ENCODE measurements at regions not wholly inside any gene's neighbourhood (a gene's known extent, or its start where the extent isn't known, plus 50 kb on each side); places are given as distances from the start of the nearest gene placed in this dataset.
"Not testable (repeated sequence)": the region's sequence is repeated elsewhere in the genome, so short reads cannot be mapped to it uniquely, and the experiment has no call there.

DNA sequence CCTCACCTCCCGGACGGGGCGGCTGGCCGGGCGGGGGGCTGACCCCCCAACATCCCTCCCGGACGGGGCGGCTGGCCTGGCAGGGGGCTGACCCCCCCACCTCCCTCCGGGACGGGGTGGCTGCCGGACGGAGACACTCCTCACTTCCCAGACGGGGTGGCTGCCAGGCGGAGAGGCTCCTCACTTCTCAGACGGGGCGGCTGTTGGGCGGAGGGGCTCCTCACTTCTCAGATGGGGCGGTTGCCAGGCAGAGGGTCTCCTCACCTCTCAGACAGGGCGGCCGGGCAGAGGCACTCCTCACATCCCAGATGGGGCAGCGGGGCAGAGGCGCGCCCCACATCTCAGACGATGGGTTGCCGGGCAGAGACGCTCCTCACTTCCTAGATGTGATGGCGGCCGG lies 1280.7 kb upstream of the SEL1L start:
- DNase-seq (ENCODE audit: low read depth) = not testable (repeated sequence)

DNA sequence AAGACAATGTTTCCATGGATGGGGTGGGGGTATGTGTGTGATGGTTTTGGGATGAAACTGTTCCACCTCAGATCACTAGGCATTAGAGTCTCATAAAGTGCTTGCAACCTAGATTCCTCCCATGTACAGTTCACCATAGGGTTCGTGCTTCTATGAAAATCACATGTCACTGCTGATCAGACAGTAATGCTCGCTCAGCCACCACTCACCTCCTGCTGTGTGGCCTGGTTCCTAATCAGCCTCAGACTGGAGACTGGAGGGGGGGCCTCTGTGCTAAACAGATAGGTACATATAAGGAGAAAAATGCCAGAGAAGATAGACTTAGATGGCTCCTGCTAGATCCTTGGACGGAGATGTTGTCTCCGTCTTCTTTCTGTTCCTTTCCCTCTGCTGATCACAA lies 1296.9 kb upstream of the SEL1L start:
- DNase-seq (ENCODE audit: low read depth) = no peak

DNA sequence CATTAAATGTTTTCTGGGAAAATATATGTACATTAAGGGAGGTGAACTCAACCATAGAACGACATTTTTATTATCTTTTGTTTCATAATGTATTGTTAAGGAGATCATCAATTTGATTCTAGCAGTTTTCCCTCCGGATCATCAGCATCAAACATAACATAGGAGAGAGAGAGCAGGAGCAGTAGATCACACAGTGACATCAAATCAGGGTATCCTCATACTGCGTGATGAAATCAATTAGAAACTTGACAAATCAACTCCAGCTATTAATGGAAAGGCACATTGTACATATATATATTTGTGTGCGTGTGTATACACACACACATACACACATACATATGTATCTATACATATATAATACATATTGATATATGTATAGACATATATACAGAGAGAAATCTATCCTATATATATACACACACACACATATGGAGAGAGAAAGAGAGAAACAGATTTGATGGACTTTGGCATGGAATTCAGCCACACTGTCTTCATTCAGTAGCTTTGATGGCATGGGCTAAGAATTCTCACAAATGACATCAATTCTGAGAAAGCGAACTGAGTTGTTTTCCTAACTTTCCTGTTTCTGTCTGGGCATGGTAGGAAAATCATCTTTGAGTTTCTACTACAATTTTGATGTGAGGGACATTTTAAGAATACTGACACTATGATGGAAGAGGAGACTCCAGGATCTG lies 1302.8 kb upstream of the SEL1L start:
- no peak for DNase-seq (ENCODE audit: low read depth)

DNA sequence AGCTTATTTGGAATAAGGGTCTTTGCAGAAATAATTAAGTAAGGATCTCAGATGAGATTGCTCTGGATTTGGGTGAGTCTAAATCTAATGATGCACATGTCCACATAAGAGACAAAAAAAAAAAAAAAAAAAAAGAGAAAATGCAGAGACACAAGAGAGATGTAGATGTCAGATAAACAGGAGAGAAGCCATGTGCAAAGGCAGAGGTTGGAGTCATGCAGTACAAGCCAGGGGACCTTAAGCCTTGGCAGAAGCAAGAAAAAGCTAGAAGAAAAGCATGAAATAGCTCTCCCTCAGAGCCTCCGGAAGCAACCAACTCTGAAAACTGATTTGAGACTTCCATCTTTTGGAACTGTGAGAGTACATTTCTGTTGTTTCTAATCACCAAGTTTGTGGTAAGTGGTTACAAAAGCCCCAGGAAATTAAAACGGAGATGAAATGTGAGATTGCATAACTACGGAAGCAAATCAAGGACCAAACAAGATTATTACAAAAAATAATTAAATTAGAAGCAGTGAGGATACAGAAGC lies 1304.0 kb upstream of the SEL1L start:
- DNase-seq (ENCODE audit: low read depth) = no peak

DNA sequence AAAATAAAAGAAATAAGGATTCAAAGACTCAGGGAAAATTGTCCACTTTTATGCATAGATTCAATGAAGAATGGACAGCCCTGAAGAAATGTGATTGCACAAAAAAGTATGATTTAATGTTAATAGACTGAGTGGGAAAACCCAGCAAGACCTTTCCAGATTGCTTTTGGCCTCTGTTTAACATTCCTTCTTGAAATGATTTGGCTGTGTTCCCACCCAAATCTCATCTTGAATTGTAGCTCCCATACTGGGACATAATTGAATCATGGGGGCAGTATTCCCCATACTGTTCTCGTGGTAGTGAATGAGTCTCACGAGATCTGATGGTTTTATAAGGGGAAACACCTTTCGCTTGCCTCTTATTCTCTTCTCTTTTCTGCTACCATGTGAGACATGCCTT lies 1316.9 kb upstream of the SEL1L start:
- DNase-seq (ENCODE audit: low read depth) = no peak

DNA sequence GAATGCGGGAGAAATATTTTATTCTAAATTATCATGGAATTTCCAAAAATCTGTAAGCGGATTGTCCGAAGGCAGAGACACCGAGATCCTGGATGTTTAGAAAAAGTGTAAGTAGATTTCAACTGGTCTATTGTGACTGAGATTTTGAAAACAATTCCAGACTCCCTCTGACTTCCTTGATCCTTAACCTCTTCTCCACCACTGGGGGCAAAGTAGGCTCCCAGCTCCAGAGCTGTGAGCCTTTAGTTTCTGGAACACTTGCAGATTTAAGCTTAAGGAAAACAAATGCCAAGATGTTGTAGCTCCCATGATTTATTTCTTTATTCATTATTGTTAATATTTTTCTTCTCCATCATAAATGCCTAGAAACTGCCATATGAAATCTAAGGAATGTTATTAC lies 1320.5 kb upstream of the SEL1L start:
- DNase-seq (ENCODE audit: low read depth) = no peak

DNA sequence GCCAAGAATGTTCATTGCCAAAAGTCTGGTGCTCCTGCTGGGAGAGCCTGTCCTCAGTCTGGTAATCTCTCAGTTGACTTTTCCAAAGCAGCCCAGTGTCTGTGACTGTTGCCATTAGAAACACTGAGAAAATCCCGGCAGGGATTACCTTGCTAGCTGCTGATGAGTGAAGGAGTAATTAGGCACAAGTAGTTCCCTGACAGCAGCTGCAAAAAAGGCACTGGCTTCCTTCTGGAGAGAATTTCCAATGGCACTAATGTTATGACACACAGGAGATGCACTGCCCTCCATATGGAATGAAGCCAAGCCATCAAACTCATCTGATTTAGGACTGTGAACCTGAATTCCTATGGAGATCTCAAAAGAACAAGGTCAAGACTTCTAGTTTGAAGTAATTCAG lies 1321.2 kb upstream of the SEL1L start:
- DNase-seq (ENCODE audit: low read depth) = no peak

DNA sequence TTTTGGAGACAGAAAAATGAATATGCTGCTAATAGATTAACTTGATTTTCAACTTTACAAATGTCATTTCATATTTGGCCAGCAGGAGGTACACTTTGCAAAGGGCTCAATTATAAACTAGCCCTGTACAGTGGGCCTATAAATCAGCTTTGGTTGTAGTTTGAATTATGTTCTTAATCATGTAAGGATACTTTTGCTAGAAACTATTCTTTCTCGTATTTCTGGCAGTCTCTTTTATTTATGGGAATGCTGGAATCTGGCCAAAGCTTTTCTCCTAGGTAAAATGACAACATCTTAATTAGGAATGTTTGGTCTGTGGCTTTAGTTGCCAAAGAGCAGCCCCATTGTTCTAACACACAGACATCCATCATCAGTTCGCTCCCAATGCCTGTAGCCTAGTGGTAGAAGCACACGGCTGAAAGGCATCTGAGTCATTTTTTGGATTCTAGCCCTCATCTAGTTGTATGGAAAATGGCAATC lies 1322.3 kb upstream of the SEL1L start:
- DNase-seq (ENCODE audit: low read depth) = no peak

DNA sequence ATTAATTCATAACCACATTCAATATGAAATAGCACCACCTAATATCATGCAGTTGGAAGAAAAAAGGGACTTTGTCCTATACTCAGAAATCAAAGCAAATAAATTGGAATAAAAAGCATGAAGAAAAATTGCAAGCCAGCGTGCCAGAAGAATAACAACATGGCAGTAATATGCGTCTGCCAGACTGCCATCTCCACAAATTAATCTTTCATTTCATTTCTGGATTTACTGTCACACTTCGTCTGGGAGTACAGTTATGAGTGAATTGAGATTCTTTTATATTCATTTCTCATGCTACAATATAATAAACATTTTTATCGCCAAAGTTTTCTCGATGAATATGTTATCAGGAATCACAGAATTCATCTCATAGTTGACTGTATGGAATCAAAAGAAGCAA lies 1327.7 kb upstream of the SEL1L start:
- no peak for DNase-seq (ENCODE audit: low read depth)

DNA sequence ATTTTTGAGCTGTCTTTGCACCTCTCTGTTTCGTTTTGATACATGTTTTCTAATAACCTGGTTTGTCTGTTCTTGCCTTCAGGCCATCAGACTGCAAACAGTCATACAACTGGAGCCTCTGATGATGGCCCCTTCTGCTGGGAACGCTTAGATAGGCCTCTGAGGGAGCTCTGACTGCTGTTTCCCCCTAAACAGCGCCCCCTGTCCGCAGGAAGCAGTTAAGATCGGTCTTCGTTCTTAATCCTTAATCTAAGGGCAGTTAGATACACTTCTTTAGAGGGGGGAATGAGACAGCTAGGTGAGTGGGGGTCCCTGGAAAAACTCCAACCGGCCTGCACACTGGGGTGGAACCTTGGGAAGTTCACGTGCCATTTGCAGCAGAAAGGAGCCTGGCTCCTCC lies 1338.8 kb upstream of the SEL1L start:
- no peak for DNase-seq (ENCODE audit: low read depth)

DNA sequence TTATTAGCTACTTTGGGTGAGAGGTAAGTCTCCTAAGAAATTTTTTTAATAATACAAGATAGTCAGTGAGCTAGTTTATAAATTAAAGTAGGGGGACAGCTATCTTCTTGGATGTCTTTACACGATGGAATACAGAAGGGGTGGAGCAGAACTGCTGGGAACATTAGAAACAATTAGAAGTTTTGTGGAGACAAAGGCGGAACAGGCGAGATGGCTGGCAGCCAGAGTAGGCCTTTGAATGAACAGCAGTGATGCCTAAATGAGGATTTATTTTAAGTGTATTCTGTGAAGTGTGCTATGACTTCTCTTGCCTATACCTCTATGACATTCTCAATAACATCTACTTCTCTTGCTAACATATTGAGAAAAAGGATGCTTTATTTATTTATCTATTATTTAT lies 1345.3 kb upstream of the SEL1L start:
- DNase-seq (ENCODE audit: low read depth) = no peak

DNA sequence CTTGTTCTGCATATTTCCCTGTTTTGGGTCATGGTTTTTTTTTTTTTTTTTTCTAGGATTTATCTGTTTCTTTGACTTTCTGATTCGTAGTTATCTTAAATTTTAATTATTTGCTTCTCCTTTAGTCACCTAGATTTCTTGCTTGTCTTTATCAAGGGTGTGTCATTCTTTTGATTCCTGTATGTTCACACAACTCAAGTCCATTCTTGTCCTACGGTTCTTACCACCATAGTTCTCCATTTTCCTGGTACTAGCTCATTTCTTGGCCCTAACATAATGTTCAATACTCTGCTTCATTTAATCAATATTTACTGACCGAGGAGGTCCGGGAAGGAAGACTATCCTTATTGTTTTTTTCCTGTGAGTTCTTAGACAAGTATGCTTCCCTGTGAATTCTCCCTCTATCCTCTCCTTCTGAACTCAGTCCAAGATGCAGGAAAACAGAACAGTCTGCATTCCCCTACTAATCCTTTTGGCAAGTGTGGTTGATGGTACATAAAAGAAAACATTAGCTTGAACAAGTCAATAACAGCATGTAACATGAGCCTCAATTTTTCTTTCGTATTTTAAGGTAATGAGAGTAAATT lies 1346.4 kb upstream of the SEL1L start:
- no peak for DNase-seq (ENCODE audit: low read depth)

DNA sequence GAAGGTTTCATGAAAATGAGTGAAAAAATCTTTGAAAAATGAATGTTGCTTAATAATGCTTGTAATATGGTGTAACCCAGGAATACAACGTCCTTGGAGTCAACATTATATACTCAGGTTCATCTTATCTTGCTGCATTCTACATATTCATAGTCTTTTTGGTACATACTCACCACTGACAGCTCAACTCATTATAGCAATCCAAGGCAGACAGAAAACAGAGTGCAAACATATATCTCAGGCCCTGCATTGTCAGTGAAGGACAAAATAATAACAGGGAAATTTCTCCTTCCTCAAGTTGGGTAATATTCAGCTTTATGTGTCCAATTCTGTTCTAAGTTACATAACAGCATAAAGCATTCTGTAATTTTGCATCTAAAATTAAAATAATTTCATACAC lies 1353.0 kb upstream of the SEL1L start:
- no peak for DNase-seq (ENCODE audit: low read depth)

DNA sequence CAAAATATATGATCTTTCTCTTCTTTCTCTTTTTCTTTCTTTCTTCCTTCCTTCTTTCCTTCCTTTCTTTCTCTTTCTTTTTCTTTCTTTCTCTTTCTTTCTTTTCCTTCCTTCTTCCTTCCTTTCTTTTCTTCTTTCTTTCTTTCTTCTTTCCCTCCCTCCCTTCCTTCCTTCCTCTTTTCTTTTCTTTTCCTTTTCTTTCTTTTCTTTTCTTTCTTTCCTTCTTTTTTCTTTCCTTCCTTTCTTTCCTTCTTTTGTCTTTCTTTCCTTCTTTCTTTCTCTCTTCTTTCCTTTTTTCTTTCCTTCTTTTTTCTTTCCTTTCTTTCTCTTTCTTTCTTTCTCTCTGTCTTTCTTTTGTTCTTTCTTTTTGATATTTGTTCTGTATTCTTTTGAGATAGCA lies 1356.0 kb upstream of the SEL1L start:
- no peak for DNase-seq (ENCODE audit: low read depth)

DNA sequence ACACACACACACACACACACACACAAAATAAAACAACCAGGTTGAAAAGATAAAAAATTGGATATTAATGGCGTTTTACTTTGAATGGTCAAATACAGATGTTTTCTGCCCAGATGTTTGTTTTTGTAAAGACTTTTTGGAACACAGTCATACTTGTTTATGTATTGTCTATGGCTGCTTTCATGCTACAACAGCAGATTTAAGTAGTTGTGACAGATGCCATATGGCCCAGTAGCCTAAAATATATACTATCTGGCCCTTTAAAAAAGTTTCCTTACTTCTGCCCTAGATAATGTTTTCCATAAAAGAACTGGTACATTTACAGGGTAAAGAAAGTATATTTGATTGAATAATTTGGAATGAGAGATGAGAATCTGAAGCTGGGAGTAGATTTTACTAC lies 1362.8 kb upstream of the SEL1L start:
- no peak for DNase-seq (ENCODE audit: low read depth)

DNA sequence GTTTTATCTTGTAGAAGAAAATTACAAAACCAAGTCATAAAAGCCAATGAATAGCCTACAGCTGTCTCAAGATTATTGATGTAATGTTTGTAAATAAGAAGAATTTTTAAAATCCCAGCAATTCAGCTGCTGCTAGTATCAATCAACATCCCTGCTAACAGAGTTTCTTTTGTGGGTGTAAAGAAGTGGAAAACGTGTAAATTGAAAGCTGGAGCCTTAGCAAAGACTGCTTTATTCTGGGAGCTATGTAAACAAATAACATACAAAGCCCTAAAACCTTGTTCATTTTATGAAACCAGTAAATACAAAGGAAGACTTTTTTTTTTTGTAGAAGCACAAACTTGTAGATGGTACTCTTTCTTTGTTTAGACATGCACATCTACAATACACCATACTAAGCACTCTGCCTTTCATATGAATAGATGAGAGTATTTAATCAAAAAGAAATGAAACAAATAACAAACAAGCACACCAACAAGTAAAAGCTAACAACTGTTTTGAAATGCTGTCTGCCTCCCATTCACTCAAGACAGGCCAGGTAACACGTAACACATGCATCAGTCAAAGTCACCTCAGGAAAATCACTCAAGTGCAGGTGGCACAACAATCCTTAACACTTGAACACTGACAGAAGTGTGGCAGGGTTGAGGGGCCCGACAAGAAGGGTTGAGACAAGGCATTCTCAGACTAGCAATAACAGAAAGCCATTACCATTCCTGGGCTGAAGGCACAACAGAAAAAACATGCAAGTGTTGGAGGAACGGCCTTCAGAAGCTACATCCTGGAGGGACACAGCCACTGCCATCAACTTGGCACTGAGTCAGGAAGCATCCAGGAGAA lies 1364.0 kb upstream of the SEL1L start:
- DNase-seq (ENCODE audit: low read depth) = no peak

DNA sequence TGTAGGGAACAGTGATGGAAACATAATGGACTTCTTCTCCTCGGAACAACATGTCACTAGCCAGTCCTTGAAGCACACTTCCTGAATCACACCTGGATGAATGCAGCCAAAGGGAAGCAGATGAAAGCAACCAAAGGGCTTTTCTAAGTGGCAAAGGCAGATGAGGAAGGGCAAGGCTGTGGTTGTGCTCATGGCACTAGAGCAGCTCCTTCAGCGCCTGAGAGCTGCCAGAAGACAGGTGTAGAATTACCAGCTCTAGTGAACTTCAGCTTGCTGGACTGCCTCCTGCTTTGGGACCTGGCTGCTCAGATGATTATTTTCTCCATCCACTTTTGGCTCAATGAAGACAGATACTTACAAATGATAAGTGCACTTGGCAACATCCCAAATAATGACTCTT lies 1372.1 kb upstream of the SEL1L start:
- DNase-seq (ENCODE audit: low read depth) = no peak

DNA sequence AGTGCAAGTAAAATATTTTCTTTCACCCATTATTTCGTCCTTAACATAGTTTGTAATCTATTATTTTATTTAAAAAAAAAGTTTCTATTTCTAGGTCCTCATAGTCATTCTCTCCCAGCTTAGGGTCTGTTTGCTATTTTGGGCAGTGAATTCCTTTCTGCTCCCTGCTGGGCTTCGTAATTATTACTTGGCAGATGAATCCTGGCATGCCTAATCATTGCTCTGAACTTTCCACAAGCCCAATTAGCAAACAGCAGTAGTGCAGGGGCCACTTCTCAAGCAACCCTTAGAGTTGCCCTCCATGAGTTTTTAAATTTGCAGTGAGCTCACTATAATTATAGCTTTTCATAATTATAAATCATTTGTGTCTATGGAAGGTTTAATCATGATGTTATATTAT lies 1378.3 kb upstream of the SEL1L start:
- DNase-seq (ENCODE audit: low read depth) = no peak

DNA sequence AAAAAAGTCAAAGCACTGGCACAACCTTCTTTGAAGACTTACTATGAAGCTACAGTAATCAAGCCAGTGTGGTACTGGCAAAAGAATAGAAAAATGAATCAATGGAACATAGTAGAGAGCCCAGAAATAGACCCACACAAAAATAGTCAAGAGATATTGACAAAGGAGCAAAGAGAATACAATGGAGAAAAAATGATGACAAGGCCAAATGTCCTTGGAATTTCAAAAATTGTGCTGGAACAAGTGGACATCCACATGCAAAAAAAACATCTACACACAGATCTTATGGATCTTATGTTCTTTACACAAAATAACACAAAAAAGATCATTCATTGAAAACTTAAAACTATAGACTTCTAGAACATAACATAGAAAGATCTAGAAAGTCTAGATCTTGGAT lies 1379.7 kb upstream of the SEL1L start:
- DNase-seq (ENCODE audit: low read depth) = no peak

DNA sequence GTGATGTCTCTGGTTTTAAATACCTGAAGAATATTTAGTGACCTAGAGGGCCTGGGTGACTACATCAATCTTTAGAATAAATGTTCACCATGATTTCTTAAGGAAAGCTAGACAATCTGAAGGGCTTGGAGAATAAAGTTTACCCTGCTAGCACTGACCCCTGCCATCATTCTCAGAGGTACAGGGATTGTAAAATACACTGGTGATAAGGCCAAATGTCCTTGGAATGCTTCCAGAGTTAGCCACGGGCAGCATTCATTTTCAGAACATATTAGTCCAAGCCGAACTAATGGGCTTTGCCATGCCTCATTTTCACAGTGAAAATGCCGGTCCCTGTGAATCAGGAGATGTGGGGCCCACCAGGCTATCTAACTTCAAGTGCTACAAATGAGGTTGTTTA lies 1381.7 kb upstream of the SEL1L start:
- no peak for DNase-seq (ENCODE audit: low read depth)

DNA sequence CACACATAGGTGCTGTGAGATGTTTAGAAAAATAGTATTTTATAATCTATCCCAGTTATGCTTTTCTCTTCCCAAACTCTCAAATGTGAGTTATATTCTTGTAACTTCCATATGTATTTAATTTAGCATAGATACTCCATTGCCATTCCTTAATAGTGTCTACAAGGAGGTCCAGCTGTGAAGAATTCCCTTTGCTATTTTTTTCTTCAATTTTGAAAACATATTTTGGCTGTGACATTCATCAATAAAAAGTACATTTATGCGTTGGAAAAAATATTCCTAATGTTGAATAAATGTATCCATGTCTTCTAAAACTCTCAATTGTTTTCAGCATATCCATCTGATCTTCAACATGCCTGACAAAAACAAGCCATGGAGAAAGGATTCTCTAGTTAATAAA lies 1402.0 kb upstream of the SEL1L start:
- DNase-seq (ENCODE audit: low read depth) = no peak

DNA sequence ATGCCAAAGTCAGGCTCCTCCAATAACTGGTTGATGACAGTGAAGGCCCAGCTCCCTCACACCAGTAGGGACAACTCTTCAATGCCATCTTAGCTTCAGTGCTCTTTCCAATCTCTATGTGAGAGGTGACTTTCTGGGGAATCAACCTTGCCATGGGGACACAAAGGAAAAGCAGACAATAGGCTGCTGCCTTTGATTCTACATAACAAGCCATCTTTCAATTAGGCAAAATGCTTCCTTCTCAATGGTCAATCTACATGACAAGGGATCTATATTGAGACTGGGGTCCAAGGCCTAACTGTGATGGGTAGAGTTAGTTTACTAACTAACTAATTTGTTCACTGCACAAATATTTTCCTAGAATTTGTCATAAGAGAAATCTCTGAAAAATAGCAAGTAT lies 1417.5 kb upstream of the SEL1L start:
- DNase-seq (ENCODE audit: low read depth) = no peak

DNA sequence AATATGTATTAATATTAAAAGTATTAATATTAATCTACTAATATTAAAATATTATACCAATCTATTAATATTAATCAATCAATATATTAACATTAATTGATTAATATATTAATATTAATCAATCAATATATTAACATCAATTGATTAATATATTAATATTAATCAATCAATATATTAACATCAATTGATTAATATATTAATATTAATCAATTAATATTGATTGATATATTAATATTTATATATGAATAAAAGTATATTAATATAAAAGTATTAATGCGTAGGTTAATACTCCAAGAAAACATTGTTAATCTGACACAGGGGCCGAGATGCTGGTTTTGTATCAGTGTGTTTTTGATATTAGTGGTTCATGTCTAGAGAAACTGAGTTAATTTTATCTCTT lies 1430.1 kb upstream of the SEL1L start:
- DNase-seq (ENCODE audit: low read depth) = no peak

All from GM04503 (cell line).